CD4-positive, alpha-beta T cell (primary cell): ENCODE measurements at regions not wholly inside any gene's neighbourhood (a gene's known extent, or its start where the extent isn't known, plus 50 kb on each side); places are given as distances from the start of the nearest gene placed in this dataset.

Experiments
- ATAC-seq: fragments of 200-7000 bp; cut with Tn5 transposase; one replicate; pipeline ENCODE4 v1.10.0; 2022; ENCODE audit warnings: mild to moderate bottlenecking; ENCODE audit not compliant: poor library complexity
- CTCF ChIA-PET: fragments of 350-600 bp; sonication (Branson Sonifier 250); formaldehyde crosslinking; loops from one replicate; lab custom pipeline; 2021; ENCODE audit warnings: antibody characterized with exemption, inconsistent platforms; lab: Charles Lee
- POLR2A ChIA-PET: fragments of 350-600 bp; sonication (Branson Sonifier 250); formaldehyde crosslinking; loops from one replicate; lab custom pipeline; 2021; ENCODE audit warnings: antibody characterized with exemption, inconsistent platforms; lab: Charles Lee
- DNase-seq, 14 experiments: peaks; one replicate each; pipeline ENCODE4 v3.0.0-alpha.2; 2013 to 2020; ENCODE audit warnings: mixed read lengths in 2 of 14
- H3K27ac ChIP-seq, 2 donors: one replicate each; pipeline versions ENCODE4 v1.5.1 to v1.7.0; 2013; ENCODE audit warnings: low read length in 2 of 2, low read depth in 1 of 2, mild to moderate bottlenecking in 1 of 2
- H3K27me3 ChIP-seq, 2 experiments: 1 replicate in 1 of 2; 2 replicates in 1 of 2; pipeline versions ENCODE4 v1.6.1 to v1.7.0; 2013; ENCODE audit warnings: low read length in 2 of 2, control low read depth in 1 of 2, mild to moderate bottlenecking in 1 of 2, moderate library complexity in 1 of 2; ENCODE audit not compliant: insufficient read depth in 2 of 2, control insufficient read depth in 1 of 2
- H3K36me3 ChIP-seq: one replicate; pipeline ENCODE4 v1.6.1; 2013; ENCODE audit warnings: low read length, control low read depth; ENCODE audit not compliant: insufficient read depth
- H3K4me1 ChIP-seq: one replicate; pipeline ENCODE4 v1.6.1; 2013; ENCODE audit warnings: low read length, control low read depth; ENCODE audit not compliant: insufficient read depth
- H3K4me3 ChIP-seq: one replicate; pipeline ENCODE4 v1.5.1; 2013; ENCODE audit warnings: mild to moderate bottlenecking, low read length, moderate library complexity
- H3K9me3 ChIP-seq, 2 experiments: 1 replicate in 1 of 2; 2 replicates in 1 of 2; pipeline versions ENCODE4 v1.6.1 to v1.7.0; 2013; ENCODE audit warnings: low read length in 2 of 2, mild to moderate bottlenecking in 2 of 2, control low read depth in 1 of 2, moderate library complexity in 1 of 2; ENCODE audit not compliant: control insufficient read depth in 1 of 2, insufficient read depth in 1 of 2
- H3K27ac Mint-ChIP-seq: one replicate; pipeline ENCODE4 v1.8.0; 2020; ENCODE audit warnings: mixed read lengths
- H3K27me3 Mint-ChIP-seq: one replicate; pipeline ENCODE4 v1.8.0; 2021; ENCODE audit warnings: mixed read lengths
- H3K36me3 Mint-ChIP-seq: one replicate; pipeline ENCODE4 v1.8.0; 2021; ENCODE audit warnings: low read depth, mixed read lengths
- H3K4me1 Mint-ChIP-seq: one replicate; pipeline ENCODE4 v1.8.0; 2021; ENCODE audit warnings: low read depth, mixed read lengths
- H3K4me3 Mint-ChIP-seq: one replicate; pipeline ENCODE4 v1.8.0; 2020; ENCODE audit warnings: mild to moderate bottlenecking, mixed read lengths
- H3K9me3 Mint-ChIP-seq: one replicate; pipeline ENCODE4 v1.8.0; 2020; ENCODE audit warnings: mixed read lengths
- intact Hi-C, 2 experiments: fragments of 100-400 bp; cut with DNase I in 1 of 2; cut with micrococcal nuclease in 1 of 2; formaldehyde crosslinking; loops; one replicate each; pipeline versions ENCODE4 v1.15.1 to v1.9.0; 2023 to 2025; cut with DNase I, micrococcal nuclease
- TF ChIP-seq, protein P1 (sequence below): fragments of 200-600 bp; IDR thresholded peaks from one replicate; pipeline ENCODE4 v1.8.0; 2022; ENCODE audit warnings: antibody characterized with exemption, mild to moderate bottlenecking

DNA sequence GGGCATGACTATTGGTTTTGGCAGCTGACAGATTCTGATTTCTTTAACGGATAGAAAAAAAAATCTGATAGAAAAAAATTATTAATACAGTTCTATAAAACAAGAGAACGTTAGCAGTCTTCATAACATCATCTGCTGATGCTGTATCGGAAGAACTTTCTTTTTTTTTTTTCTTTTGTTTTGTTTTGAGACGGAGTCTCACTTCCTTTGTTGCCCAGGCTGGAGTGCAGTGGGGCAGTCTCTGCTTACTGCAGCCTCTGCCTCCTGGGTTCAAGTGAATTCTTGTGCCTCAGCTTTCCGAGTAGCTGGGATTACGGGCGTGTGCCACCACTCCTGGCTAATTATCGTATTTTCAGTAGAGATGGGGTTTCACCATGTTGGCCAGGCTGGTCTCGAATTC is 271.2 kb upstream of the DPPA4 start:
- Mint-ChIP-seq H3K4me3 (no peak overlapping the region), H3K9me3 (no peaks in the 10 kb centered on the region), H3K27me3 (peaks cover 4% of the 10 kb centered on the region), H3K27ac (no peak overlapping the region), H3K36me3 (no peaks in the 10 kb centered on the region), H3K4me1 (no peaks in the 10 kb centered on the region)
- DNase-seq (no peak), ATAC-seq (no peak)
- no peaks in the 10 kb centered on the region for H3K9me3 ChIP-seq
- H3K36me3 ChIP-seq, result no peaks in the 10 kb centered on the region
- POLR2A ChIA-PET, result no interaction called here
- H3K27me3 ChIP-seq, result no peaks in the 10 kb centered on the region
- no peak overlapping the region for H3K27ac ChIP-seq
- H3K4me1 ChIP-seq, result no peaks in the 10 kb centered on the region
- intact Hi-C loops, result no loop called here
- no peak overlapping the region for H3K4me3 ChIP-seq
- CTCF ChIA-PET, result no interaction called here
- TF ChIP-seq, protein P1, sequence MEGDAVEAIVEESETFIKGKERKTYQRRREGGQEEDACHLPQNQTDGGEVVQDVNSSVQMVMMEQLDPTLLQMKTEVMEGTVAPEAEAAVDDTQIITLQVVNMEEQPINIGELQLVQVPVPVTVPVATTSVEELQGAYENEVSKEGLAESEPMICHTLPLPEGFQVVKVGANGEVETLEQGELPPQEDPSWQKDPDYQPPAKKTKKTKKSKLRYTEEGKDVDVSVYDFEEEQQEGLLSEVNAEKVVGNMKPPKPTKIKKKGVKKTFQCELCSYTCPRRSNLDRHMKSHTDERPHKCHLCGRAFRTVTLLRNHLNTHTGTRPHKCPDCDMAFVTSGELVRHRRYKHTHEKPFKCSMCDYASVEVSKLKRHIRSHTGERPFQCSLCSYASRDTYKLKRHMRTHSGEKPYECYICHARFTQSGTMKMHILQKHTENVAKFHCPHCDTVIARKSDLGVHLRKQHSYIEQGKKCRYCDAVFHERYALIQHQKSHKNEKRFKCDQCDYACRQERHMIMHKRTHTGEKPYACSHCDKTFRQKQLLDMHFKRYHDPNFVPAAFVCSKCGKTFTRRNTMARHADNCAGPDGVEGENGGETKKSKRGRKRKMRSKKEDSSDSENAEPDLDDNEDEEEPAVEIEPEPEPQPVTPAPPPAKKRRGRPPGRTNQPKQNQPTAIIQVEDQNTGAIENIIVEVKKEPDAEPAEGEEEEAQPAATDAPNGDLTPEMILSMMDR, result no peak

DNA sequence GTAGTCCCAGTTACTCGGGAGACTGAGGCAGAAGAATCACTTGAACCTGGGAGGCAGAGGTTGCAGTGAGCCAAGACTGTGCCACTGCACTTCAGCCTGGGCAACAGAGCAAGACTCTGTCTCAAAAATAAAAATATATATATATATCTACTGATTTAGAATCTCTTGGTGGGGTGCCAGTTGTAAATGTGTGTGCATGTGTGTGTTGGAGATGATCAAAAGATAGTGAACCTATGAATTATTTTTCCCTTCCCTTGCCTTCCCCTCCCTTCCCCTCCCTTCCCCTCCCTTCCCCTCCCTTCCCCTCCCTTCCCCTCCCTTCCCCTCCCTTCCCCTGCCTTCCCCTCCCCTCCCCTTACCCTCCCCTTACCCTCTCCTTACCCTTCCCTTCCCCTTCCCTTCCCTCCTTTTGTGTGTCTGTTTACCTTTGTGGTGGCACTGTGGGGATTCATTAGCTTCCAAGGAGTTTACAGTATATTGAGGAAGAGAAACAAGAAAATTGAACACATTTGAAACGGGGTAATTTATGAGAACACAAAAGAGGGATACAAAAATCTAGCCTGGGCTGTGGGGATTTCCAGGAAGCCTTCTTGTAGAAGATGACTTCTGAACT is 281.5 kb upstream of the DPPA4 start:
- intact Hi-C loops, result no loop called here
- POLR2A ChIA-PET, result no interaction called here

DNA sequence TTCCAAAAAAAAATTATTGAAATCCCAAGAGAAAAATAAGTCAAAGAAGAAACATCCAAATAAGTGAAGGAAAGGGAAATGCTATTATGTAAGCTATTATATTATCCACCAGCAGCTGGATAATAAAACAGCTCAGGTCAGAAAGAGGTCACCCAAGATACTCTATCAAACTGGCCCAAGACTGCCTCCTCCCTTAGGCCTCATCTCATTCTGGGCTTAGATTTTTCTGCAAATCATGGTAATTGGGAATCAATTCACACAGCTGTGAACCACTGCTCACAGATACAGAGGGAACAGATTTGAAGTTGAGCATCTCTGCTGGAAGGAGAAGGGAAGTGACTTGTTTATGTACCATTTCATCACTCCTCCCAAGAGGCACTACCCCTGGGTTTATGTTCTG is 294.6 kb upstream of the DPPA4 start:
- Mint-ChIP-seq H3K27me3 (no peaks in the 10 kb centered on the region), H3K36me3 (no peaks in the 10 kb centered on the region), H3K27ac (no peak overlapping the region), H3K4me3 (no peak overlapping the region), H3K4me1 (no peaks in the 10 kb centered on the region), H3K9me3 (no peaks in the 10 kb centered on the region)
- Histone ChIP-seq H3K4me3 (no peak overlapping the region), H3K36me3 (no peaks in the 10 kb centered on the region), H3K9me3 (no peaks in the 10 kb centered on the region), H3K4me1 (no peaks in the 10 kb centered on the region), H3K27me3 (no peaks in the 10 kb centered on the region), H3K27ac (no peak overlapping the region)
- ChIA-PET CTCF (no interaction called here), POLR2A (no interaction called here)
- intact Hi-C loops, result no loop called here
- DNase-seq (no peak), ATAC-seq (no peak)
- TF ChIP-seq, protein P1, result no peak

More for the DNA sequence above, 281.5 kb upstream of the DPPA4 start:
- Mint-ChIP-seq H3K9me3 (no peaks in the 10 kb centered on the region), H3K27me3 (no peaks in the 10 kb centered on the region), H3K27ac (no peak overlapping the region), H3K4me3 (no peak overlapping the region), H3K36me3 (no peaks in the 10 kb centered on the region), H3K4me1 (no peaks in the 10 kb centered on the region)
- CTCF ChIA-PET, result no interaction called here
- Histone ChIP-seq H3K4me1 (no peaks in the 10 kb centered on the region), H3K27me3 (no peaks in the 10 kb centered on the region), H3K9me3 (no peaks in the 10 kb centered on the region), H3K4me3 (no peak overlapping the region), H3K27ac (no peak overlapping the region), H3K36me3 (no peaks in the 10 kb centered on the region)
- ATAC-seq, result no peak
- TF ChIP-seq, protein P1, result no peak
- no peak for DNase-seq
